GM19395 (cell line): ENCODE measurements at regions not wholly inside any gene's neighbourhood (a gene's known extent, or its start where the extent isn't known, plus 50 kb on each side); places are given as distances from the start of the nearest gene placed in this dataset.

Source experiments
- ATAC-seq: cut with Tn5 transposase; IDR thresholded peaks from one replicate; pipeline ENCODE4 v1.9.1; 2021; ENCODE audit warnings: mild to moderate bottlenecking, moderate library complexity; ENCODE audit not compliant: unreplicated experiment

GRCh38 chr14:54126947-54127346, 170.3 kb upstream of the BMP4 start:
- no peak for ATAC-seq

GRCh38 chr14:54127526-54127925, 170.9 kb upstream of the BMP4 start:
- no peak for ATAC-seq

- no peak for ATAC-seq
Measured at GRCh38 chr14:54129850-54130640, 173.4 kb upstream of the BMP4 start.

GRCh38 chr14:54132496-54132895, 175.9 kb upstream of the BMP4 start:
- no peak for ATAC-seq

- no peak for ATAC-seq
Measured at GRCh38 chr14:54133896-54134295, 177.3 kb upstream of the BMP4 start.

- no peak for ATAC-seq
Measured at GRCh38 chr14:54135804-54136280, 179.2 kb upstream of the BMP4 start.

GRCh38 chr14:54136894-54137613, 180.4 kb upstream of the BMP4 start:
- ATAC-seq: no peak

- no peak for ATAC-seq
Measured at GRCh38 chr14:54137614-54137961, 181.0 kb upstream of the BMP4 start.

GRCh38 chr14:54138024-54138353, 181.4 kb upstream of the BMP4 start:
- ATAC-seq: no peak

- ATAC-seq: no peak
Measured at GRCh38 chr14:54138354-54139038, 181.9 kb upstream of the BMP4 start.

- no peak for ATAC-seq
Measured at GRCh38 chr14:54140551-54140950, 183.9 kb upstream of the BMP4 start.

- ATAC-seq: no peak
Measured at GRCh38 chr14:54146601-54147000, 190.0 kb upstream of the BMP4 start.

GRCh38 chr14:54147282-54147681, 190.7 kb upstream of the BMP4 start:
- no peak for ATAC-seq

- no peak for ATAC-seq
Measured at GRCh38 chr14:54147758-54148157, 191.1 kb upstream of the BMP4 start.

- ATAC-seq: no peak
Measured at GRCh38 chr14:54148251-54148650, 191.6 kb upstream of the BMP4 start.

GRCh38 chr14:54152351-54152750, 195.7 kb upstream of the BMP4 start:
- ATAC-seq: no peak

GRCh38 chr14:54166049-54166950, 209.7 kb upstream of the BMP4 start:
- ATAC-seq: no peak

- no peak for ATAC-seq
Measured at GRCh38 chr14:54168489-54168888, 211.9 kb upstream of the BMP4 start.

GRCh38 chr14:54169254-54169924, 212.8 kb upstream of the BMP4 start:
- no peak for ATAC-seq

- ATAC-seq: no peak
Measured at GRCh38 chr14:54170301-54170700, 213.7 kb upstream of the BMP4 start.
